ENCODE measurements at regions not wholly inside any gene's neighbourhood (a gene's known extent, or its start where the extent isn't known, plus 50 kb on each side); places are given as distances from the start of the nearest gene placed in this dataset.
"Not testable (repeated sequence)": the region's sequence is repeated elsewhere in the genome, so short reads cannot be mapped to it uniquely, and the experiment has no call there.

GRCh38 chrX:39267176-39267575, 465.9 kb downstream of the MID1IP1 start:
- ATAC-seq (ENCODE audit: low FRiP score) (no peak), DNase-seq (ENCODE audit: low spot score) (no peak)
- no peak for TF ChIP-seq CTCF (IDR thresholded peaks at IDR 0.05)

GRCh38 chrX:39268207-39268606, 466.9 kb downstream of the MID1IP1 start:
- DNase-seq (ENCODE audit: low spot score) (no peak), ATAC-seq (ENCODE audit: low FRiP score) (no peak)
- no peak for TF ChIP-seq CTCF (IDR thresholded peaks at IDR 0.05)

- TF ChIP-seq CTCF (IDR thresholded peaks at IDR 0.05): no peak
- DNase-seq (ENCODE audit: low spot score) (no peak), ATAC-seq (ENCODE audit: low FRiP score) (no peak)
Measured at GRCh38 chrX:39275500-39276068, 474.3 kb downstream of the MID1IP1 start.

- not testable (repeated sequence) for ATAC-seq (ENCODE audit: low FRiP score); DNase-seq (ENCODE audit: low spot score)
Measured at GRCh38 chrX:39277685-39278390, 476.6 kb downstream of the MID1IP1 start.

GRCh38 chrX:39283239-39283638, 482.0 kb downstream of the MID1IP1 start:
- no peak for DNase-seq (ENCODE audit: low spot score)
- ATAC-seq (ENCODE audit: low FRiP score): no peak
- no peak for TF ChIP-seq CTCF (IDR thresholded peaks at IDR 0.05)

- no peak for DNase-seq (ENCODE audit: low spot score)
- ATAC-seq (ENCODE audit: low FRiP score): no peak
- no peak for TF ChIP-seq CTCF (IDR thresholded peaks at IDR 0.05)
Measured at GRCh38 chrX:39288592-39288991, 487.3 kb downstream of the MID1IP1 start.

GRCh38 chrX:39289827-39290226, 488.6 kb downstream of the MID1IP1 start:
- no peak for ATAC-seq (ENCODE audit: low FRiP score)
- no peak for TF ChIP-seq CTCF (IDR thresholded peaks at IDR 0.05)
- no peak for DNase-seq (ENCODE audit: low spot score)
